ENCODE measurements at regions not wholly inside any gene's neighbourhood (a gene's known extent, or its start where the extent isn't known, plus 50 kb on each side); places are given as distances from the start of the nearest gene placed in this dataset.

DNA sequence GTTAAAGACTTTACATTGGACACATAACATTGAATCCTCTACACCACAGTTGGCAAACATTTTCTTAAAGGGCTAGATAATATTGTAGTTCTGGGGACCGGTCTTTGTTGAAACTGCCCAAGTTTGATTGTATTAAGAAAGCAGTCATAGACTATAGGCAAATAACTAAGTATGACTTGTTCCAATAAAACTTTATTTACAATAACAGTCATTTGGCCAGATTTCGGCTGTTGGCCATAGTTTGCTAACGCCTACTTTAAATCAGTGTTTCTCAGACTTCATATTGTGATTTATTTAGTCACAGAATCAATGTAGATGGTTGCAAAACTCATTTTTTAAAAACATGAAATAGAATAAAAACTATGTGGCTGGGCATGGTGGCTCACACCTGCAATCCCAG lies 531.8 kb downstream of the XYLT1 start:
- ChIA-PET CTCF (ENCODE audit: partially characterized antibody) (interaction anchor here (1.2 kb wide), 1 partner anchor 143 kb away, joined by 3 read pairs; no protein-coding TSS in a partner anchor), POLR2A (ENCODE audit: partially characterized antibody) (no interaction called here)
- TF ChIP-seq ZNF274 (IDR thresholded peaks at IDR 0.05; ENCODE audit: borderline replicate concordance, extremely low read depth, low read length) (no peak), POLR2A (IDR thresholded peaks at IDR 0.05; ENCODE audit: control extremely low read depth in 1 of 2, low read depth in 2 of 2, low read length in 2 of 2) (no peak), SP2 (IDR thresholded peaks at IDR 0.05; ENCODE audit: low read length) (no peak), POU5F1 (IDR thresholded peaks at IDR 0.05; ENCODE audit: low read depth, low read length) (no peak), CEBPB (IDR thresholded peaks at IDR 0.05; ENCODE audit: low read depth, low read length) (no peak), TAF7 (optimal IDR thresholded peaks at IDR 0.05; ENCODE audit: borderline replicate concordance, low read depth, low read length) (no peak), PHF8 (conservative IDR thresholded peaks at IDR 0.05; ENCODE audit: low read depth, low read length) (no peak)
- no peak for DNase-seq (ENCODE audit: low read depth in 1 of 2, low spot score in 2 of 2)
- Histone ChIP-seq H2BK12ac (ENCODE audit: low read depth, low read length) (no peak overlapping the region), H2BK20ac (ENCODE audit: low read length) (no peak overlapping the region), H3K14ac (ENCODE audit: insufficient read length) (no peak overlapping the region), H3K56ac (replicated peaks; ENCODE audit: insufficient read length, low read depth, low read length) (no peak overlapping the region), H2BK120ac (replicated peaks; ENCODE audit: low read depth, low read length) (no peak overlapping the region), H3K79me1 (ENCODE audit: low read depth, low read length) (no peaks in the 10 kb centered on the region), H3K27me3 (replicated peaks in 1 of 4; ENCODE audit: control insufficient read depth in 3 of 4, extremely low read depth in 1 of 4, insufficient read depth in 3 of 4, low read length in 3 of 4) (no peaks in the 10 kb centered on the region; a peak in 1 of 7 replicates), H2AK5ac (ENCODE audit: low read depth, low read length) (no peak overlapping the region), H3K4ac (replicated peaks; ENCODE audit: insufficient read length, low read depth, low read length) (no peak overlapping the region), H3K23ac (ENCODE audit: insufficient read length) (no peak overlapping the region), H3K9ac (replicated peaks in 1 of 4; ENCODE audit: extremely low read depth in 1 of 4, low read depth in 3 of 4, low read length in 3 of 4) (no peak overlapping the region), H3K4me1 (replicated peaks in 1 of 4; ENCODE audit: control insufficient read depth in 3 of 4, insufficient read depth in 4 of 4, low read length in 3 of 4) (peaks cover 7 to 12% (median 9%) of the 10 kb centered on the region in 4 experiments; a peak in 4 of 7 replicates), H3K23me2 (ENCODE audit: low read depth, low read length) (no peaks in the 10 kb centered on the region), H4K5ac (ENCODE audit: insufficient read length, low read depth, low read length) (no peak overlapping the region), H3K18ac (ENCODE audit: extremely low read depth, low read length) (no peak overlapping the region), H3K4me2 (ENCODE audit: insufficient read depth in 1 of 2, low read depth in 2 of 2, low read length in 2 of 2) (no peak overlapping the region; a peak in 1 of 4 replicates), H3K36me3 (ENCODE audit: control insufficient read depth in 2 of 4, insufficient read depth in 4 of 4, low read length in 3 of 4) (no peaks in the 10 kb centered on the region), H4K91ac (replicated peaks; ENCODE audit: insufficient read length, low read length) (no peak overlapping the region), H2BK15ac (ENCODE audit: low read length) (no peak overlapping the region), H4K20me1 (replicated peaks in 1 of 2; ENCODE audit: control insufficient read depth in 1 of 2, insufficient read depth in 2 of 2, low read length in 2 of 2) (no peaks in the 10 kb centered on the region), H3K9me3 (ENCODE audit: insufficient read depth in 2 of 2, low read depth in 1 of 2, low read length in 1 of 2) (no peaks in the 10 kb centered on the region; a peak in 1 of 4 replicates), H3K79me2 (ENCODE audit: control insufficient read depth in 1 of 2, insufficient read depth in 2 of 2, low read length in 2 of 2) (no peaks in the 10 kb centered on the region), H4K8ac (ENCODE audit: extremely low read depth, insufficient read depth, low read length) (no peak overlapping the region), H3K4me3 (ENCODE audit: extremely low read depth in 1 of 4, insufficient read depth in 2 of 4, low read depth in 3 of 4, low read length in 4 of 4) (no peak overlapping the region), H2BK5ac (ENCODE audit: low read depth, low read length) (no peak overlapping the region), H2AFZ (ENCODE audit: low read length) (no peak overlapping the region), H3K27ac (ENCODE audit: low read depth, low read length) (no peak overlapping the region)
- FAIRE-seq: no peak
- WGBS, 2 experiments (ENCODE audit: extremely low coverage in 1 of 2, insufficient coverage in 1 of 2, insufficient read length in 1 of 2, insufficient replicate concordance in 2 of 2, low coverage in 1 of 2, low lambda C conversion rate in 2 of 2, missing lambda C conversion rate in 1 of 2): 90% methylated on average over 3 of the region's 3 CpGs; no CpG with 5 or more reads in 1 of the 2 experiments

All from H1 (cell line).